Smooth muscle cell (in vitro differentiated cells): ENCODE measurements at regions not wholly inside any gene's neighbourhood (a gene's known extent, or its start where the extent isn't known, plus 50 kb on each side); places are given as distances from the start of the nearest gene placed in this dataset.

Experiments
- DNase-seq: peaks from one replicate; lab custom pipeline; 2025; ENCODE audit not compliant: unreplicated experiment; lab: John Stamatoyannopoulos, UW
- H2AFZ ChIP-seq: fragments of 200-600 bp; sonication (generic); 2 replicates; pipeline ENCODE4 v1.6.0; 2016; ENCODE audit warnings: antibody characterized with exemption, low read depth, mild to moderate bottlenecking
- H3F3A ChIP-seq: fragments of 200-600 bp; sonication (generic); 2 replicates; pipeline ENCODE4 v1.6.0; 2017; ENCODE audit warnings: antibody characterized with exemption, low read depth
- H3K27ac ChIP-seq: fragments of 200-600 bp; sonication (generic); 2 replicates; pipeline ENCODE4 v1.5.1; 2016; ENCODE audit warnings: low read depth, mild to moderate bottlenecking
- H3K27me3 ChIP-seq: fragments of 200-600 bp; sonication (generic); 2 replicates; pipeline ENCODE4 v1.6.1; 2016; ENCODE audit warnings: low read depth, mild to moderate bottlenecking
- H3K36me3 ChIP-seq: fragments of 200-600 bp; sonication (generic); 2 replicates; pipeline ENCODE4 v1.5.1; 2016; ENCODE audit warnings: low read depth
- H3K4me1 ChIP-seq: fragments of 200-600 bp; sonication (generic); 2 replicates; pipeline ENCODE4 v1.5.1; 2016; ENCODE audit warnings: low read depth
- H3K4me2 ChIP-seq: fragments of 200-600 bp; sonication (generic); 2 replicates; pipeline ENCODE4 v1.6.0; 2016; ENCODE audit warnings: mild to moderate bottlenecking
- H3K4me3 ChIP-seq: fragments of 200-600 bp; sonication (generic); 2 replicates; pipeline ENCODE4 v1.5.1; 2016; ENCODE audit warnings: mild to moderate bottlenecking
- H3K79me2 ChIP-seq: fragments of 200-600 bp; sonication (generic); 2 replicates; pipeline ENCODE4 v1.6.0; 2016; ENCODE audit warnings: low read depth, mild to moderate bottlenecking
- H3K9ac ChIP-seq: fragments of 200-600 bp; sonication (generic); 2 replicates; pipeline ENCODE4 v1.6.0; 2016; ENCODE audit warnings: low read depth
- H3K9me3 ChIP-seq: fragments of 200-600 bp; sonication (generic); replicated peaks from 2 replicates; pipeline ENCODE4 v1.5.1; 2016; ENCODE audit warnings: low read depth
- H4K20me1 ChIP-seq: fragments of 200-600 bp; sonication (generic); 2 replicates; pipeline ENCODE4 v1.6.0; 2016; ENCODE audit warnings: low read depth
- WGBS: methylation state at CpG from one replicate; pipeline ENCODE4 v1.1.7; 2016; ENCODE audit warnings: low lambda C conversion rate; 5-methylcytosine and 5-hydroxymethylcytosine counted together
- TF ChIP-seq, protein P1 (sequence below): fragments of 200-600 bp; sonication (generic); IDR thresholded peaks from 2 replicates; pipeline ENCODE4 v1.5.1; 2017; ENCODE audit warnings: borderline replicate concordance, mild to moderate bottlenecking, antibody characterized with exemption; ENCODE audit not compliant: insufficient read depth, poor library complexity, severe bottlenecking

DNA sequence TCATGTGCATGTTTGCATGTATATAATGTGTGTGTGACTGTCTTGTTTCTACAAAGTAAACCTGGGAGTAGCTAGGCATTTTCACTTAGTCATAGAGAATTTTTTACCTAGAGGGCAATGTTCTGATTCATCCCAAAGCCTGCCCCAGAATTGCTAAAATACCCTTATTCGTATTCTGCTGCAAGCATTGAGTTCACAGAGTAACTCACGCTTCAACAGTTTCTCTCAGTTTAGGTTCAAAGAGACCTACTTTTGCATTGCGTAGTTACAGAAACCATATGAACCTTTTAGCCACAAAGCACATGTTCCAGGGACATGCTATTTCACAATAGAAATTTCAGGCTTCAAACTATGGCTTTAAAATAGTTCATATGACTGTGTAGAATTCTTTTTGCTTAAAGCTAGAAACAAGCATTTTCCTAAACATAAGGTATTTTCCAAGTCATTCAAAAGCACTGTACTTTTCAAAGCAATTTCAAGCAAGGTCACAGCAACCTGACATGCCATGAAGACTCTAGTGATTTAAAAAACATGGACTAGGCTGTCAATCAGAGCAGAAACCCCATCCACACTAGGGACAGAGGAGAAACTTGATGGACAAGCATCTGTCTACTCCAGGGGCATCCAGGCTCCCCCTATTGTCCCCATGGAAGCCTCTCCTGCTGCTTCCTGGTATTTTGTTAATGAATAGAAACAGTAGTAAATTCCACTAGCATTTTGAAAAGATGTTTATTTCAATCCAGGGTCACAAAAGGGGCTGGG, 81.5 kb upstream of the MAPK10 start:
- peak overlapping the region; percentile 36 for H3K27ac ChIP-seq
- no peaks in the 10 kb centered on the region for H3F3A ChIP-seq
- H3K79me2 ChIP-seq = no peaks in the 10 kb centered on the region
- TF ChIP-seq, protein P1, sequence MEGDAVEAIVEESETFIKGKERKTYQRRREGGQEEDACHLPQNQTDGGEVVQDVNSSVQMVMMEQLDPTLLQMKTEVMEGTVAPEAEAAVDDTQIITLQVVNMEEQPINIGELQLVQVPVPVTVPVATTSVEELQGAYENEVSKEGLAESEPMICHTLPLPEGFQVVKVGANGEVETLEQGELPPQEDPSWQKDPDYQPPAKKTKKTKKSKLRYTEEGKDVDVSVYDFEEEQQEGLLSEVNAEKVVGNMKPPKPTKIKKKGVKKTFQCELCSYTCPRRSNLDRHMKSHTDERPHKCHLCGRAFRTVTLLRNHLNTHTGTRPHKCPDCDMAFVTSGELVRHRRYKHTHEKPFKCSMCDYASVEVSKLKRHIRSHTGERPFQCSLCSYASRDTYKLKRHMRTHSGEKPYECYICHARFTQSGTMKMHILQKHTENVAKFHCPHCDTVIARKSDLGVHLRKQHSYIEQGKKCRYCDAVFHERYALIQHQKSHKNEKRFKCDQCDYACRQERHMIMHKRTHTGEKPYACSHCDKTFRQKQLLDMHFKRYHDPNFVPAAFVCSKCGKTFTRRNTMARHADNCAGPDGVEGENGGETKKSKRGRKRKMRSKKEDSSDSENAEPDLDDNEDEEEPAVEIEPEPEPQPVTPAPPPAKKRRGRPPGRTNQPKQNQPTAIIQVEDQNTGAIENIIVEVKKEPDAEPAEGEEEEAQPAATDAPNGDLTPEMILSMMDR = no peak
- WGBS = 50% methylated on average over 3 of the region's 3 CpGs
- H3K4me3 ChIP-seq = no peak overlapping the region
- H3K36me3 ChIP-seq = no peaks in the 10 kb centered on the region
- no peaks in the 10 kb centered on the region for H4K20me1 ChIP-seq
- H2AFZ ChIP-seq = no peak overlapping the region
- H3K27me3 ChIP-seq = no peaks in the 10 kb centered on the region
- no peak overlapping the region for H3K4me2 ChIP-seq
- H3K9me3 ChIP-seq = no peaks in the 10 kb centered on the region
- no peak for DNase-seq
- no peak overlapping the region for H3K9ac ChIP-seq
- peaks cover 21% of the 10 kb centered on the region for H3K4me1 ChIP-seq

DNA sequence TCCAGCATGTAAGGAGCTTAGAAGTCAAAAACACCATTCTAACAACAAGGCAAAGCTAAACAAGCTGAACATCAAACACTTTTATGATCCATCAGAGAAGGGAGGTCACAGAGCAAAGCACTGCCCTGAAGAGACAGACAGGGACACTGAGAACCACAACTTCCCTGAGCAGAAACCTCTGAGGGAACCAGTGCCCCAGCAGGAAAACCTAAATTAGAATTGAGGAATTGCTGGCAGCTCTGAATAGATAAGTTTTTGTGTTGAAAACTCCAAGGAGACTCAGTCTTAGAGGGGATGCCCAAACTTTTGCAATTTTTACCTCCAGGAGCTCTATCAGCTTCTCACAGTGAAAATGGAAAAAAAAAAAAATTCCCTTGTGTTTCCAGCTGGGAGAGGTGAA, 83.0 kb upstream of the MAPK10 start:
- Histone ChIP-seq H3K4me2 (no peak overlapping the region), H3K27ac (no peak overlapping the region), H3K9ac (no peak overlapping the region), H3K36me3 (no peaks in the 10 kb centered on the region), H3F3A (no peaks in the 10 kb centered on the region), H3K9me3 (no peaks in the 10 kb centered on the region), H3K27me3 (no peaks in the 10 kb centered on the region), H3K4me3 (no peak overlapping the region), H4K20me1 (no peaks in the 10 kb centered on the region), H3K4me1 (peaks cover 29% of the 10 kb centered on the region), H2AFZ (no peak overlapping the region), H3K79me2 (no peaks in the 10 kb centered on the region)
- TF ChIP-seq, protein P1 = no peak
- no peak for DNase-seq

DNA sequence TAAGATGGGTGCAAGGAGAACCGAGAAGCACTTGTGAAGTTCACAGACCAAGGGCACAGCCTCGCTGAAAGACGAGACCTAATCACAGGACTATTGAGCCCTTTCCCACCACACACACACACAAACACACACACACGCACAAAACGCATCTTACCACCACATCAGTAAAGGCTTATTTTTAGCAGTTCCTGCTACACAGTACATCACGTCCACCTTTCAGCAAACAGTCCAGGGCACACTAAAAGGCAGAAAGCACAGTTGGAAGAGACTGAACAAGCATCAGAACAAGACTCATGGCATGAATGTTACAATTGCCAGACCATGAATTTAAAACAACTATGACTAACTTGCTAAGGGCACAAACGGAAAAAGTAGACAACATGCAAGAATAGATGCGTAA, 83.6 kb upstream of the MAPK10 start:
- Histone ChIP-seq H3K9me3 (no peaks in the 10 kb centered on the region), H3K4me2 (no peak overlapping the region), H3K27me3 (no peaks in the 10 kb centered on the region), H3K27ac (no peak overlapping the region), H3K36me3 (no peaks in the 10 kb centered on the region), H3F3A (no peaks in the 10 kb centered on the region), H3K4me1 (peaks cover 29% of the 10 kb centered on the region), H3K4me3 (no peak overlapping the region), H4K20me1 (no peaks in the 10 kb centered on the region), H3K9ac (no peak overlapping the region), H3K79me2 (no peaks in the 10 kb centered on the region), H2AFZ (no peak overlapping the region)
- no peak for DNase-seq
- WGBS = 78% methylated on average over 8 of the region's 8 CpGs
- TF ChIP-seq, protein P1 = no peak

DNA sequence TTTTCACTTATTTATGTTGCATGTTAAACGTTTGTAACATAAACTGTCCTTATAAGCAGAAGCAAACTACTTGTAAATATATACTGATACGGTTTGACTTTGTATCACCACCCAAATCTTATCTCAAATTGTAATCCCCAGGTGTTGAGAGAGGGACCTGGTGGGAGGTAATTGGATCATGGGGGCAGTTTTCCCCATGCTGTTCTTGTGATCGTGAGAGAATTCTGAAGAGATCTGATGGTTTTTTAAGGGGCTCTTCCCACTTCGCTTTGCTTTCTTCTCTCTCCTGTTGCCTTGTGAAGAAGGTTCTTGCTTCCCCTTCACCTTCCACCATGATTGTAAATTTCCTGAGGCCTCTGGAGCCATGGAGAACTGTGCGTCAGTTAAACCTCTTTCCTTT, 87.1 kb upstream of the MAPK10 start:
- Histone ChIP-seq H3K27me3 (no peaks in the 10 kb centered on the region), H4K20me1 (no peaks in the 10 kb centered on the region), H3K4me3 (no peak overlapping the region), H2AFZ (no peak overlapping the region), H3K9me3 (no peaks in the 10 kb centered on the region), H3K36me3 (no peaks in the 10 kb centered on the region), H3F3A (peaks cover 5% of the 10 kb centered on the region), H3K9ac (no peak overlapping the region), H3K79me2 (no peaks in the 10 kb centered on the region), H3K4me1 (peaks cover 45% of the 10 kb centered on the region), H3K27ac (no peak overlapping the region), H3K4me2 (no peak overlapping the region)
- DNase-seq = no peak
- TF ChIP-seq, protein P1 = no peak
- 85% methylated on average over 5 of the region's 5 CpGs for WGBS
